ENCODE measurements at regions not wholly inside any gene's neighbourhood (a gene's known extent, or its start where the extent isn't known, plus 50 kb on each side); places are given as distances from the start of the nearest gene placed in this dataset.

- TF ChIP-seq TAF1 (IDR thresholded peaks at IDR 0.05; ENCODE audit: borderline replicate concordance, insufficient read depth, low read length), result no peak
- TF ChIP-seq POLR2AphosphoS5 (IDR thresholded peaks at IDR 0.05; ENCODE audit: low read depth, low read length), result no peak
- TF ChIP-seq SIN3A (IDR thresholded peaks at IDR 0.05; ENCODE audit: borderline replicate concordance, insufficient read depth, low read length), result no peak
- TF ChIP-seq REST (IDR thresholded peaks at IDR 0.05; ENCODE audit: insufficient read depth in 1 of 2, low read depth in 2 of 2, low read length in 2 of 2), result no peak
Measured at GRCh38 chr2:114063346-114063745, 173.5 kb downstream of the ACTR3 start.
